Cerebellar cortex (tissue), 1 donor: ENCODE measurements at regions not wholly inside any gene's neighbourhood (a gene's known extent, or its start where the extent isn't known, plus 50 kb on each side); places are given as distances from the start of the nearest gene placed in this dataset.
"Not testable (repeated sequence)": the region's sequence is repeated elsewhere in the genome, so short reads cannot be mapped to it uniquely, and the experiment has no call there.

Source experiments
- DNase-seq: peaks from one replicate; pipeline ENCODE4 v3.0.0-alpha.2; 2015; ENCODE audit warnings: low spot score

GRCh38 chr2:146579147-146579930 lies 1265.5 kb upstream of the ACVR2A start:
- DNase-seq, result no peak

- DNase-seq, result no peak
Measured at GRCh38 chr2:146576339-146577111, 1268.3 kb upstream of the ACVR2A start.

- DNase-seq, result no peak
Measured at GRCh38 chr2:146572598-146572997, 1272.2 kb upstream of the ACVR2A start.

GRCh38 chr2:146561996-146562395 lies 1282.8 kb upstream of the ACVR2A start:
- no peak for DNase-seq

GRCh38 chr2:146547236-146547635 lies 1297.6 kb upstream of the ACVR2A start:
- DNase-seq, result no peak

- no peak for DNase-seq
Measured at GRCh38 chr2:146544701-146545100, 1300.1 kb upstream of the ACVR2A start.

GRCh38 chr2:146541896-146542295 lies 1302.9 kb upstream of the ACVR2A start:
- no peak for DNase-seq

- no peak for DNase-seq
Measured at GRCh38 chr2:146540271-146540932, 1304.4 kb upstream of the ACVR2A start.

- DNase-seq, result not testable (repeated sequence)
Measured at GRCh38 chr2:146539739-146540138, 1305.1 kb upstream of the ACVR2A start.

- DNase-seq, result no peak
Measured at GRCh38 chr2:146537477-146537876, 1307.4 kb upstream of the ACVR2A start.

- DNase-seq, result no peak
Measured at GRCh38 chr2:146532509-146533147, 1312.2 kb upstream of the ACVR2A start.

GRCh38 chr2:146532009-146532408 lies 1312.8 kb upstream of the ACVR2A start:
- DNase-seq, result no peak

- no peak for DNase-seq
Measured at GRCh38 chr2:146530886-146531285, 1313.9 kb upstream of the ACVR2A start.

- no peak for DNase-seq
Measured at GRCh38 chr2:146527166-146527565, 1317.7 kb upstream of the ACVR2A start.

GRCh38 chr2:146523196-146523595 lies 1321.6 kb upstream of the ACVR2A start:
- DNase-seq, result no peak

GRCh38 chr2:146506851-146507250 lies 1338.0 kb upstream of the ACVR2A start:
- DNase-seq, result no peak

GRCh38 chr2:146503366-146503765 lies 1341.5 kb upstream of the ACVR2A start:
- DNase-seq, result no peak

GRCh38 chr2:146496248-146496647 lies 1348.6 kb upstream of the ACVR2A start:
- DNase-seq, result no peak

GRCh38 chr2:146489386-146489785 lies 1355.4 kb upstream of the ACVR2A start:
- DNase-seq, result no peak

GRCh38 chr2:146481629-146482028 lies 1363.2 kb upstream of the ACVR2A start:
- DNase-seq, result no peak

GRCh38 chr2:146477383-146477782 lies 1367.4 kb upstream of the ACVR2A start:
- no peak for DNase-seq

GRCh38 chr2:146468578-146468977 lies 1376.3 kb upstream of the ACVR2A start:
- DNase-seq, result no peak
